ENCODE measurements at regions not wholly inside any gene's neighbourhood (a gene's known extent, or its start where the extent isn't known, plus 50 kb on each side); places are given as distances from the start of the nearest gene placed in this dataset.

DNA sequence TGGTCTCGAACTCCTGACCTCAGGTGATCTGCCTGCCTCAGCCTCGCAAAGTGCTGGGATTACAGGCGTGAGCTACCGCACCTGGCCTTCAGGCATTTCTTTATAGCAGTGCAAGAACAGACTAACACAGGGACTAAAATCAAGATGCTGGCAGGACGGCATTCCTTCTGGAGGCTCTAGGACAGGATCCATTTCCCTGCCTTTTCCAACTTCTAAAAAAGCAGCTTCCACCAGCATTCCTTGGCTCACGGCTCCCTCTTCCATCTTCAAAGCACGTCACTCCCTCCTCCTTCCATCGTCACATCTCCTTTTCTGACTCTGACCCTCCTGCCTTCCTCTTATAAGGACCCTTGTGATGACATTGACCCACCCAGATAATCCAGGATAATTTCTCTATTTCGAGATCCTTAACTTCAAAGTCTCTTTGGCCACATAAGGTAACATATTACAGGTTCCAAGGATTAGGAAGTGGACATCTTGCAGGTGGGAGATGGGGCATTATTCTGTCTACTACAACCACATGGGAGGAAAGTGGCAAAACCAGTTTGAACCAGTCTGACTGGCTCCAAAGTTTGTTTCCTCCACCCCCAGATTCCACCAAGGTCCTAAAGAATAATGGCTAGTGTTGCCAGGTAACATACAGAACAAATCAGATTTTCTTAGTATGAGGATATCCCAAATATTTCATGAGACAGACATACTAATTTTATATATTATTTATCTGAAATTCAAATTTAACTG is 172.5 kb downstream of the MN1 start:
- DNase-seq (ENCODE audit: low read depth) = no peak
- no peak for TF ChIP-seq CTCF (conservative IDR thresholded peaks at IDR 0.05; ENCODE audit: low read depth, low read length)
- H3K4me3 ChIP-seq (ENCODE audit: low read length) = no peak overlapping the region

DNA sequence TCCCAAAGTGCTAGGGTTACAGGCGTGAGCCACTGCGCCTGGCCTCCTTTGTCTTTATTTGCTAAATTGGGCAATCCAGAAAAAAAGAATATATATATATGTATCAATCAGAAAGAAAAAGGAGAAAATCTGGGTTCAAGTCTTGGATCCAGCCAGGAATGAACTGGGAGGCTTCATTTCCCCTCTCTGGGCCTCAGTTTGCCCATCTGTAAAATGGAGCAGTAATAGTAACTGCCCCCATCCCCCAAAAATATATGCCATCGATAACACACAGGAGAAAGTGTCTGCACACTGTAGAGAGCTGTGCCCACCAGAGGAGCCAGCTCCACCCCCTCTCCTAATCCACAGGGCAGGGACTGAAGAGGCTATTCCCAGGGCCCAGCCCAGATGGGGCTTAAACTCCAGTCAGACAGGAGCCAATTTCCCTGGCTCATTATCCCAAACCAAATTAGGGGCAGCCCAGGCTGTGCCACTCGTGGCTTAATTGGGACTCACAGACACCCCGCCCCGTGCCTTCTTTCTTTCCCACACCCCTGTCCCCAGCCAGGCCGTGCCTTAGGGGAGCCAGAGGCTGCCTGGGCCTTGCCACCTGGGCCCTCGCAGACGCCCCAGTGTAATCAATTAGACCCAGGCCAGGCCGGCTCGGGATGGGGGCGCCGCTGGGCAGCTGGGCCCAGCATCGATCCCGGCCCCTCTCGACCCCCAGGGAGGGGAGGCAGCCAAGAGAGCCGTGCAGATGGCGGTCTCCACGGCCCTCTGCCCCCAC is 171.5 kb downstream of the MN1 start:
- H3K4me3 ChIP-seq (ENCODE audit: low read length) = no peak overlapping the region
- no peak for DNase-seq (ENCODE audit: low read depth)
- TF ChIP-seq CTCF (conservative IDR thresholded peaks at IDR 0.05; ENCODE audit: low read depth, low read length) = no peak

DNA sequence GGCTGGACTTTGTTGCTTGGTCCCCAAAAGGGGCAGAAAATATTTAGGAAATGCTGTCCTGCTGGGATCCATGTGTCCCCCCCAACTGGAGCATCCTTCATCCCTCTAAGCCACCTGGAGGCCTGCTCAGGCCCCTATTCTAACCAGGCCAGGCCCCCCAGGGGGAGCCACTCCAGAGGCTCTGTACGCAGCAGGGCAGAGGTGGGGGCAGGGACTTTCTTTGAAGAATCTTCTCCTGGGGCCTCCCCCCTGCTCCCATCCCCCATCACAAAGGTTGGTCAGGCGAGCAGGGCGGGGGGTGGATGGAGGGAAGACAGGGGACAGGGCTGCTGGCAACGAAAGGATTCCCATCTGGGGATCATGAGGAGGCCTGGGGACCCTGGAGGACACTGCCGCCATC is 170.8 kb downstream of the MN1 start:
- TF ChIP-seq CTCF (conservative IDR thresholded peaks at IDR 0.05; ENCODE audit: low read depth, low read length) = no peak
- no peak for DNase-seq (ENCODE audit: low read depth)

DNA sequence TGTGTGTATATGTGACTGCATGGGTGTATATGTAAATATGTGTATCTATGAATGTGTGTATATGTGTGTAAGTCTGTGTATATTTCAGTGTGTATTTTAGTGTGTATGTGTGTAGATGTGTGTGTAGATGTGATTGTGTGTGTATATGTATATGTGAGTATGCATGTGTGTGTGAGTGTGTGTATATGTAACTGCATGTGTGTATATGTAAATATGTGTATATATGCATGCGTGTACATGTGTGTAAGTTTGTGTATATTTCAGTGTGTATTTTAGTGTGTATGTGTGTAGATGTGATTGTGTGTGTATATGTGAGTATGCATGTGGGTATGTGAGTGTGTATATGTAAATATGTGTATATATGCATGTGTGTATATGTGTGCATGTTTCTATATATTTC is 169.9 kb downstream of the MN1 start:
- DNase-seq (ENCODE audit: low read depth) = no peak
- TF ChIP-seq CTCF (conservative IDR thresholded peaks at IDR 0.05; ENCODE audit: low read depth, low read length) = no peak
- H3K4me3 ChIP-seq (ENCODE audit: low read length) = no peak overlapping the region

More for the DNA sequence above, 170.8 kb downstream of the MN1 start:
- no peak overlapping the region for H3K4me3 ChIP-seq (ENCODE audit: low read length)

GRCh38 chr22:27632451-27633295 is 168.9 kb downstream of the MN1 start:
- DNase-seq (ENCODE audit: low read depth) = no peak

More at GRCh38 chr22:27632451-27633295, 168.9 kb downstream of the MN1 start:
- TF ChIP-seq CTCF (conservative IDR thresholded peaks at IDR 0.05; ENCODE audit: low read depth, low read length) = no peak
- no peak overlapping the region for H3K4me3 ChIP-seq (ENCODE audit: low read length)
